MM.1S (cell line): ENCODE measurements at regions not wholly inside any gene's neighbourhood (a gene's known extent, or its start where the extent isn't known, plus 50 kb on each side); places are given as distances from the start of the nearest gene placed in this dataset.

ENCODE experiments used
- EZH2 ChIP-seq: fragments of 300-600 bp; sonication (generic); optimal IDR thresholded peaks from 2 replicates; pipeline ENCODE3; 2017; ENCODE audit warnings: low read depth, mild to moderate bottlenecking, antibody characterized with exemption, low read length, mixed read lengths
- TF ChIP-seq, protein P1 (sequence below): fragments of 300-600 bp; sonication (generic); IDR thresholded peaks from 2 replicates; pipeline ENCODE4 v1.5.1; 2016; ENCODE audit warnings: antibody characterized with exemption, low read length, mixed read lengths

DNA sequence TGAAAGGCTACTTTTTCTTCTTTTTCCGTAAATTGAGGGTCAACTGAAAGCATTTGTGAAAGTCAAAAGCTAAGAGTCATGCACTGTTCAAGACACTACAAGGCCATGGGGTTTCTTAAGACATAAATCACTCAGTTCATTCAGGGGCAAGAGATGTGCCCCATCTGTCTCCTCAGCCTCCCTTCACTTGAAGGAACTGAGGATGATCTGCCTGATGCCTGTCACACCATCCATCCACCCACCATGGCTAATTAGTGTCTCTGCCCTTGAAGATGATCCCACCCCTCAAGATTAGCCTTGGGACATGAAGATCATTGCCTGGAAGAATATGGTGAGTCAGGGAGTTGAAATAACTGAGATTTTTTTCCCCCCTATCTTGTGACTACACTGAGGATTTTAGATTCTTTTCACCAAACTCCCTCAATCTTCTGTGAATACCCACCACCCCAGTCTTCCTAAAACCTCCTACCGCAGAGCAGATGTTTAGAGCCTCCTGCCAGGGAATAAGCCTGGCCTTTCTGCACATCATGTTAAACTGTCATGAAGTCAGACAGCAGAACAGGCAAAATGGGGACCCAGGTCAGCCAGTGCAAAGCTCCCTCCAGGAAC, 88.6 kb upstream of the LMO4 start:
- TF ChIP-seq, protein P1, sequence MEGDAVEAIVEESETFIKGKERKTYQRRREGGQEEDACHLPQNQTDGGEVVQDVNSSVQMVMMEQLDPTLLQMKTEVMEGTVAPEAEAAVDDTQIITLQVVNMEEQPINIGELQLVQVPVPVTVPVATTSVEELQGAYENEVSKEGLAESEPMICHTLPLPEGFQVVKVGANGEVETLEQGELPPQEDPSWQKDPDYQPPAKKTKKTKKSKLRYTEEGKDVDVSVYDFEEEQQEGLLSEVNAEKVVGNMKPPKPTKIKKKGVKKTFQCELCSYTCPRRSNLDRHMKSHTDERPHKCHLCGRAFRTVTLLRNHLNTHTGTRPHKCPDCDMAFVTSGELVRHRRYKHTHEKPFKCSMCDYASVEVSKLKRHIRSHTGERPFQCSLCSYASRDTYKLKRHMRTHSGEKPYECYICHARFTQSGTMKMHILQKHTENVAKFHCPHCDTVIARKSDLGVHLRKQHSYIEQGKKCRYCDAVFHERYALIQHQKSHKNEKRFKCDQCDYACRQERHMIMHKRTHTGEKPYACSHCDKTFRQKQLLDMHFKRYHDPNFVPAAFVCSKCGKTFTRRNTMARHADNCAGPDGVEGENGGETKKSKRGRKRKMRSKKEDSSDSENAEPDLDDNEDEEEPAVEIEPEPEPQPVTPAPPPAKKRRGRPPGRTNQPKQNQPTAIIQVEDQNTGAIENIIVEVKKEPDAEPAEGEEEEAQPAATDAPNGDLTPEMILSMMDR = no peak
- no peak for TF ChIP-seq EZH2
